SK-N-SH (cell line): ENCODE measurements at regions not wholly inside any gene's neighbourhood (a gene's known extent, or its start where the extent isn't known, plus 50 kb on each side); places are given as distances from the start of the nearest gene placed in this dataset.
A peak's percentile ranks its signal among the peaks of the same experiment; 100 is the strongest.

ENCODE experiments used
- CTCF ChIA-PET: fragments of 300-600, 350-600 bp; formaldehyde crosslinking; extraction: SDS; loops from one replicate; lab custom pipeline; 2021; lab: Yijun Ruan, JAX
- POLR2A ChIA-PET: fragments of 350-600 bp; sonication (Branson Sonifier 250); formaldehyde crosslinking; extraction: SDS; loops from one replicate; lab custom pipeline; 2020; ENCODE audit warnings: antibody characterized with exemption, inconsistent platforms; lab: Yijun Ruan, JAX
- DNase-seq: peaks from one replicate; pipeline ENCODE4 v3.0.0; 2012
- H2AFZ ChIP-seq: fragments of 200-600 bp; sonication (generic); 2 replicates; pipeline ENCODE4 v1.8.1; 2016; ENCODE audit warnings: antibody characterized with exemption, mild to moderate bottlenecking, low read depth
- H3F3A ChIP-seq: fragments of 200-600 bp; sonication (generic); replicated peaks from 2 replicates; pipeline ENCODE3; 2016; ENCODE audit warnings: antibody characterized with exemption, mild to moderate bottlenecking; ENCODE audit not compliant: insufficient read depth
- H3K27ac ChIP-seq, 2 experiments: fragments of 200-500 bp in 1 of 2; fragments of 200-600 bp in 1 of 2; sonication (Bioruptor generic) in 1 of 2; sonication (generic), shearing (Covaris generic) in 1 of 2; 2 replicates each; pipeline versions ENCODE4 v1.5.1 to v1.6.1; 2014 to 2016; ENCODE audit warnings: low read depth in 2 of 2, inconsistent platforms in 1 of 2, low read length in 1 of 2, mild to moderate bottlenecking in 1 of 2, mixed read lengths in 1 of 2
- H3K27me3 ChIP-seq: fragments of 200-600 bp; sonication (generic), shearing (Covaris generic); 2 replicates; pipeline ENCODE4 v1.6.1; 2016; ENCODE audit warnings: mixed run types; ENCODE audit not compliant: insufficient read depth
- H3K36me3 ChIP-seq, 2 experiments: fragments of 200-500 bp in 1 of 2; fragments of 200-600 bp in 1 of 2; sonication (Bioruptor generic) in 1 of 2; sonication (generic) in 1 of 2; replicated peaks in 1 of 2; 2 replicates each; pipeline versions ENCODE3 to v1.5.1; 2014 to 2016; ENCODE audit warnings: low read length in 1 of 2, mild to moderate bottlenecking in 1 of 2; ENCODE audit not compliant: insufficient read depth in 2 of 2, control insufficient read depth in 1 of 2
- H3K4me1 ChIP-seq, 2 experiments: fragments of 200-500 bp in 1 of 2; fragments of 200-600 bp in 1 of 2; sonication (Bioruptor generic) in 1 of 2; sonication (generic), shearing (Covaris generic) in 1 of 2; 2 replicates each; pipeline versions ENCODE4 v1.5.1 to v1.6.1; 2014 to 2016; ENCODE audit warnings: low read depth in 1 of 2, low read length in 1 of 2, mixed run types in 1 of 2; ENCODE audit not compliant: insufficient read depth in 2 of 2, control insufficient read depth in 1 of 2
- H3K4me2 ChIP-seq: fragments of 200-600 bp; sonication (generic), shearing (Covaris generic); 2 replicates; pipeline ENCODE4 v1.6.1; 2017; ENCODE audit warnings: mixed run types
- H3K4me3 ChIP-seq, 2 experiments: fragments of 200-500 bp in 1 of 2; fragments of 200-600 bp in 1 of 2; sonication (Bioruptor generic) in 1 of 2; sonication (generic), shearing (Covaris generic) in 1 of 2; 2 replicates each; pipeline versions ENCODE4 v1.5.1 to v1.8.1; 2014 to 2016; ENCODE audit warnings: low read depth in 2 of 2, inconsistent platforms in 1 of 2, low read length in 1 of 2, mild to moderate bottlenecking in 1 of 2, mixed read lengths in 1 of 2, moderate library complexity in 1 of 2
- H3K79me2 ChIP-seq: fragments of 200-600 bp; sonication (generic); 2 replicates; pipeline ENCODE4 v1.8.1; 2017; ENCODE audit warnings: mild to moderate bottlenecking; ENCODE audit not compliant: insufficient read depth
- H3K9ac ChIP-seq: fragments of 200-600 bp; sonication (generic); 2 replicates; pipeline ENCODE4 v1.6.1; 2017; ENCODE audit warnings: mixed run types
- H3K9me2 ChIP-seq: fragments of 200-600 bp; sonication (generic); 2 replicates; pipeline ENCODE4 v1.6.1; 2017; ENCODE audit warnings: mixed run types
- H3K9me3 ChIP-seq: fragments of 200-600 bp; sonication (generic); 2 replicates; pipeline ENCODE4 v1.6.1; 2017; ENCODE audit warnings: mixed run types, mild to moderate bottlenecking, moderate library complexity
- H4K20me1 ChIP-seq: fragments of 200-600 bp; sonication (generic); 2 replicates; pipeline ENCODE4 v1.6.1; 2017; ENCODE audit warnings: mild to moderate bottlenecking, mixed run types; ENCODE audit not compliant: insufficient read depth
- EP300 ChIP-seq, 2 experiments: IDR thresholded peaks; 2 replicates each; pipeline versions ENCODE4 v1.4.0 to v1.6.1; 2012; ENCODE audit warnings: borderline replicate concordance in 1 of 2, low read depth in 1 of 2, low read length in 1 of 2
- EZH2phosphoT487 ChIP-seq: fragments of 200-600 bp; sonication (generic); IDR thresholded peaks from 2 replicates; pipeline ENCODE4 v1.6.1; 2017; ENCODE audit warnings: low read depth, mixed run types, mild to moderate bottlenecking, antibody characterized with exemption, moderate library complexity, borderline replicate concordance
- FOXJ3 ChIP-seq: sonication (generic); formaldehyde crosslinking; IDR thresholded peaks from 2 replicates; pipeline ENCODE4 v1.5.1; 2020; ENCODE audit warnings: mild to moderate bottlenecking, missing genetic modification reagents
- FOXM1 ChIP-seq: IDR thresholded peaks from 2 replicates; pipeline ENCODE4 v1.4.0; 2012; ENCODE audit warnings: low read depth, mild to moderate bottlenecking
- GABPA ChIP-seq: IDR thresholded peaks from 2 replicates; pipeline ENCODE4 v1.4.0; 2012; ENCODE audit warnings: low read depth, mild to moderate bottlenecking
- GATA2 ChIP-seq: sonication (generic); formaldehyde crosslinking; IDR thresholded peaks from 2 replicates; pipeline ENCODE4 v1.5.0; 2020; ENCODE audit warnings: mild to moderate bottlenecking, missing genetic modification reagents
- JUND ChIP-seq: IDR thresholded peaks from 2 replicates; pipeline ENCODE4 v1.4.0; 2012
- MEF2A ChIP-seq: IDR thresholded peaks from 2 replicates; pipeline ENCODE4 v1.4.0; 2012; ENCODE audit warnings: low read depth, borderline replicate concordance
- MXI1 ChIP-seq: IDR thresholded peaks from 2 replicates; pipeline ENCODE4 v1.6.1; 2012; ENCODE audit warnings: mild to moderate bottlenecking, low read depth, low read length, improper control_type of control experiment
- NRF1 ChIP-seq: IDR thresholded peaks from 2 replicates; pipeline ENCODE4 v1.6.1; 2012; ENCODE audit warnings: low read depth, mild to moderate bottlenecking, low read length
- RAD21 ChIP-seq: IDR thresholded peaks from 2 replicates; pipeline ENCODE4 v1.6.1; 2012; ENCODE audit warnings: mild to moderate bottlenecking, low read length
- RCOR1 ChIP-seq: fragments of 150-350 bp; IDR thresholded peaks from 2 replicates; pipeline ENCODE4 v1.6.1; 2017; ENCODE audit warnings: antibody characterized with exemption, low read length
- RXRA ChIP-seq: IDR thresholded peaks from 2 replicates; pipeline ENCODE4 v1.4.0; 2012; ENCODE audit warnings: low read depth, mild to moderate bottlenecking, borderline replicate concordance
- TAF1 ChIP-seq: IDR thresholded peaks from 2 replicates; pipeline ENCODE4 v1.6.1; 2012; ENCODE audit warnings: low read depth, mild to moderate bottlenecking, low read length, moderate library complexity, borderline replicate concordance
- YY1 ChIP-seq: IDR thresholded peaks from 2 replicates; pipeline ENCODE4 v1.4.0; 2012; ENCODE audit warnings: low read depth, mild to moderate bottlenecking
- WGBS: methylation state at CpG from one replicate; pipeline ENCODE4 v1.1.6; 2017; ENCODE audit warnings: low lambda C conversion rate; 5-methylcytosine and 5-hydroxymethylcytosine counted together
- TF ChIP-seq, protein P1 (sequence below): IDR thresholded peaks from 2 replicates; pipeline ENCODE4 v1.4.0; 2012; ENCODE audit warnings: low read depth, borderline replicate concordance
- TF ChIP-seq, protein P2 (sequence below): IDR thresholded peaks from 2 replicates; pipeline ENCODE4 v1.4.0; 2012; ENCODE audit warnings: low read depth
- TF ChIP-seq, protein P3 (sequence below): fragments of 150-350 bp; IDR thresholded peaks from 2 replicates; pipeline ENCODE4 v1.6.1; 2017; ENCODE audit warnings: antibody characterized with exemption, low read length, low read depth, borderline replicate concordance
- TF ChIP-seq, protein P4 (sequence below): IDR thresholded peaks from 2 replicates; pipeline ENCODE4 v1.6.1; 2012; ENCODE audit warnings: mild to moderate bottlenecking, low read depth, low read length, moderate library complexity

DNA sequence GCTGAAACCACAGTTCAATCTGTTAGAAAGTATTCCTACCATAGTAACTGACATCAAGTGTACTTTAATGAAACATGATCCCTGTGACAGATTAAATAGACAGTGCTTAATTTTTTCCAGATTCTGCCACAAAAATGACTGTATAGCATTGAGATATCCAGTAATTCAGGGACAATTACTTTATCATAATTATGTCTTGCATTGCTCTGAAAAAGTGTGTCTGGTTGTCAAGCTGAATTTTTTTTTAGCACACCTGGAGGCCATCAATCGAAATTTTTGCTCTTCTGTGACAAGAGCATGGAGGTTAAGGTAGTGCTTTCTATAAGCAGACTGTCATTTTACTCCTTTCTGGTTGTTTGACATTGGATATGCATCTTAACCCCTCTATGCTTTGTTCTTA lies 1083.8 kb upstream of the NRXN1 start:
- no peaks in the 10 kb centered on the region for H3K9me3 ChIP-seq
- H3K27me3 ChIP-seq, result no peaks in the 10 kb centered on the region
- H4K20me1 ChIP-seq, result no peaks in the 10 kb centered on the region
- peak in 1 of 2 experiments; percentile 52; a peak in 1 of 4 replicates for TF ChIP-seq EP300 (IDR thresholded peaks at IDR 0.05; ENCODE audit: borderline replicate concordance in 1 of 2, low read depth in 1 of 2, low read length in 1 of 2)
- no peak for TF ChIP-seq RXRA
- TF ChIP-seq JUND, result no peak
- TF ChIP-seq MEF2A, result no peak
- TF ChIP-seq FOXM1, result no peak
- TF ChIP-seq TAF1, result no peak
- TF ChIP-seq FOXJ3 (CRISPR knock-in tag), result no peak
- no peak for TF ChIP-seq RAD21
- TF ChIP-seq GABPA, result no peak
- no peak for TF ChIP-seq MXI1
- TF ChIP-seq, protein P1, sequence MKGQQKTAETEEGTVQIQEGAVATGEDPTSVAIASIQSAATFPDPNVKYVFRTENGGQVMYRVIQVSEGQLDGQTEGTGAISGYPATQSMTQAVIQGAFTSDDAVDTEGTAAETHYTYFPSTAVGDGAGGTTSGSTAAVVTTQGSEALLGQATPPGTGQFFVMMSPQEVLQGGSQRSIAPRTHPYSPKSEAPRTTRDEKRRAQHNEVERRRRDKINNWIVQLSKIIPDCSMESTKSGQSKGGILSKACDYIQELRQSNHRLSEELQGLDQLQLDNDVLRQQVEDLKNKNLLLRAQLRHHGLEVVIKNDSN, result no peak
- TF ChIP-seq EZH2phosphoT487, result no peak
- peak; percentile 35 for TF ChIP-seq GATA2 (CRISPR knock-in tag)
- no peak for TF ChIP-seq NRF1
- TF ChIP-seq RCOR1, result peak; percentile 61; the same call in 1 of the 2 replicates
- no peak for TF ChIP-seq YY1
- TF ChIP-seq, protein P2, sequence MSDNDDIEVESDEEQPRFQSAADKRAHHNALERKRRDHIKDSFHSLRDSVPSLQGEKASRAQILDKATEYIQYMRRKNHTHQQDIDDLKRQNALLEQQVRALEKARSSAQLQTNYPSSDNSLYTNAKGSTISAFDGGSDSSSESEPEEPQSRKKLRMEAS, result no peak
- TF ChIP-seq, protein P3, sequence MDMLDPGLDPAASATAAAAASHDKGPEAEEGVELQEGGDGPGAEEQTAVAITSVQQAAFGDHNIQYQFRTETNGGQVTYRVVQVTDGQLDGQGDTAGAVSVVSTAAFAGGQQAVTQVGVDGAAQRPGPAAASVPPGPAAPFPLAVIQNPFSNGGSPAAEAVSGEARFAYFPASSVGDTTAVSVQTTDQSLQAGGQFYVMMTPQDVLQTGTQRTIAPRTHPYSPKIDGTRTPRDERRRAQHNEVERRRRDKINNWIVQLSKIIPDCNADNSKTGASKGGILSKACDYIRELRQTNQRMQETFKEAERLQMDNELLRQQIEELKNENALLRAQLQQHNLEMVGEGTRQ, result no peak
- TF ChIP-seq, protein P4, sequence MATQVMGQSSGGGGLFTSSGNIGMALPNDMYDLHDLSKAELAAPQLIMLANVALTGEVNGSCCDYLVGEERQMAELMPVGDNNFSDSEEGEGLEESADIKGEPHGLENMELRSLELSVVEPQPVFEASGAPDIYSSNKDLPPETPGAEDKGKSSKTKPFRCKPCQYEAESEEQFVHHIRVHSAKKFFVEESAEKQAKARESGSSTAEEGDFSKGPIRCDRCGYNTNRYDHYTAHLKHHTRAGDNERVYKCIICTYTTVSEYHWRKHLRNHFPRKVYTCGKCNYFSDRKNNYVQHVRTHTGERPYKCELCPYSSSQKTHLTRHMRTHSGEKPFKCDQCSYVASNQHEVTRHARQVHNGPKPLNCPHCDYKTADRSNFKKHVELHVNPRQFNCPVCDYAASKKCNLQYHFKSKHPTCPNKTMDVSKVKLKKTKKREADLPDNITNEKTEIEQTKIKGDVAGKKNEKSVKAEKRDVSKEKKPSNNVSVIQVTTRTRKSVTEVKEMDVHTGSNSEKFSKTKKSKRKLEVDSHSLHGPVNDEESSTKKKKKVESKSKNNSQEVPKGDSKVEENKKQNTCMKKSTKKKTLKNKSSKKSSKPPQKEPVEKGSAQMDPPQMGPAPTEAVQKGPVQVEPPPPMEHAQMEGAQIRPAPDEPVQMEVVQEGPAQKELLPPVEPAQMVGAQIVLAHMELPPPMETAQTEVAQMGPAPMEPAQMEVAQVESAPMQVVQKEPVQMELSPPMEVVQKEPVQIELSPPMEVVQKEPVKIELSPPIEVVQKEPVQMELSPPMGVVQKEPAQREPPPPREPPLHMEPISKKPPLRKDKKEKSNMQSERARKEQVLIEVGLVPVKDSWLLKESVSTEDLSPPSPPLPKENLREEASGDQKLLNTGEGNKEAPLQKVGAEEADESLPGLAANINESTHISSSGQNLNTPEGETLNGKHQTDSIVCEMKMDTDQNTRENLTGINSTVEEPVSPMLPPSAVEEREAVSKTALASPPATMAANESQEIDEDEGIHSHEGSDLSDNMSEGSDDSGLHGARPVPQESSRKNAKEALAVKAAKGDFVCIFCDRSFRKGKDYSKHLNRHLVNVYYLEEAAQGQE, result no peak
- POLR2A ChIA-PET, result no interaction called here
- peak; percentile 1 for DNase-seq
- no peaks in the 10 kb centered on the region for H3K9me2 ChIP-seq
- no peaks in the 10 kb centered on the region for H3F3A ChIP-seq
- no peak overlapping the region for H3K9ac ChIP-seq
- H3K4me1 ChIP-seq, result no peaks in the 10 kb centered on the region; a peak in 1 of 4 replicates
- H3K36me3 ChIP-seq, result no peaks in the 10 kb centered on the region
- H3K79me2 ChIP-seq, result no peaks in the 10 kb centered on the region
- H3K27ac ChIP-seq, result no peak overlapping the region
- H2AFZ ChIP-seq, result no peak overlapping the region
- no peak overlapping the region for H3K4me2 ChIP-seq
- CTCF ChIA-PET, result no interaction called here
- H3K4me3 ChIP-seq, result no peak overlapping the region
- 0% methylated on average over 1 of the region's 1 CpG for WGBS
